ENCODE measurements at regions not wholly inside any gene's neighbourhood (a gene's known extent, or its start where the extent isn't known, plus 50 kb on each side); places are given as distances from the start of the nearest gene placed in this dataset.

- no peak for DNase-seq (ENCODE audit: low spot score)
- Histone ChIP-seq H3K27ac (no peak overlapping the region), H3K36me3 (no peaks in the 10 kb centered on the region), H3K9me3 (no peaks in the 10 kb centered on the region), H3K4me3 (no peak overlapping the region), H3K27me3 (replicated peaks; ENCODE audit: insufficient read depth) (no peaks in the 10 kb centered on the region), H3K4me1 (replicated peaks) (no peaks in the 10 kb centered on the region)
- 86% methylated on average over 7 of the region's 7 CpGs for WGBS
- TF ChIP-seq POLR2AphosphoS5 (IDR thresholded peaks at IDR 0.05) = no peak
- TF ChIP-seq POLR2A (IDR thresholded peaks at IDR 0.05) = no peak
- no peak for TF ChIP-seq CTCF (IDR thresholded peaks at IDR 0.05)
- intact Hi-C loops (cut with DNase I) = no loop called here
Measured at GRCh38 chr11:71064183-71064582, 188.2 kb downstream of the SHANK2 start.

- 90% methylated on average over 7 of the region's 7 CpGs for WGBS
- Histone ChIP-seq H3K9me3 (no peaks in the 10 kb centered on the region), H3K36me3 (no peaks in the 10 kb centered on the region), H3K4me3 (no peak overlapping the region), H3K4me1 (replicated peaks) (no peaks in the 10 kb centered on the region), H3K27ac (no peak overlapping the region), H3K27me3 (replicated peaks; ENCODE audit: insufficient read depth) (no peaks in the 10 kb centered on the region)
- TF ChIP-seq POLR2A (IDR thresholded peaks at IDR 0.05) = no peak
- no peak for TF ChIP-seq POLR2AphosphoS5 (IDR thresholded peaks at IDR 0.05)
- no peak for TF ChIP-seq CTCF (IDR thresholded peaks at IDR 0.05)
- intact Hi-C loops (cut with DNase I) = no loop called here
- no peak for DNase-seq (ENCODE audit: low spot score)
Measured at GRCh38 chr11:71063129-71063528, 189.2 kb downstream of the SHANK2 start.

- Histone ChIP-seq H3K4me1 (replicated peaks) (no peaks in the 10 kb centered on the region), H3K27me3 (replicated peaks; ENCODE audit: insufficient read depth) (no peaks in the 10 kb centered on the region), H3K27ac (no peak overlapping the region), H3K9me3 (no peaks in the 10 kb centered on the region), H3K36me3 (no peaks in the 10 kb centered on the region), H3K4me3 (no peak overlapping the region)
- TF ChIP-seq POLR2A (IDR thresholded peaks at IDR 0.05) = no peak
- TF ChIP-seq POLR2AphosphoS5 (IDR thresholded peaks at IDR 0.05) = no peak
- TF ChIP-seq CTCF (IDR thresholded peaks at IDR 0.05) = no peak
- WGBS = 97% methylated on average over 3 of the region's 3 CpGs
- intact Hi-C loops (cut with DNase I) = no loop called here
- no peak for DNase-seq (ENCODE audit: low spot score)
Measured at GRCh38 chr11:71062199-71062598, 190.2 kb downstream of the SHANK2 start.

- DNase-seq (ENCODE audit: low spot score) = no peak
- TF ChIP-seq POLR2A (IDR thresholded peaks at IDR 0.05) (no peak), POLR2AphosphoS5 (IDR thresholded peaks at IDR 0.05) (no peak), CTCF (IDR thresholded peaks at IDR 0.05) (no peak)
- H3K36me3 ChIP-seq = no peaks in the 10 kb centered on the region
- H3K9me3 ChIP-seq = no peaks in the 10 kb centered on the region
- no peak overlapping the region for H3K4me3 ChIP-seq
- intact Hi-C loops (cut with DNase I) = no loop called here
- H3K27me3 ChIP-seq (replicated peaks; ENCODE audit: insufficient read depth) = no peaks in the 10 kb centered on the region
- H3K27ac ChIP-seq = no peak overlapping the region
- WGBS = 68% methylated on average over 9 of the region's 9 CpGs
- no peaks in the 10 kb centered on the region for H3K4me1 ChIP-seq (replicated peaks)
Measured at GRCh38 chr11:71060391-71060791, 192.0 kb downstream of the SHANK2 start.

- WGBS = 87% methylated on average over 12 of the region's 12 CpGs
- Histone ChIP-seq H3K27ac (no peak overlapping the region), H3K36me3 (no peaks in the 10 kb centered on the region), H3K27me3 (replicated peaks; ENCODE audit: insufficient read depth) (no peaks in the 10 kb centered on the region), H3K9me3 (no peaks in the 10 kb centered on the region), H3K4me1 (replicated peaks) (no peaks in the 10 kb centered on the region), H3K4me3 (no peak overlapping the region)
- TF ChIP-seq POLR2AphosphoS5 (IDR thresholded peaks at IDR 0.05) = no peak
- no peak for TF ChIP-seq CTCF (IDR thresholded peaks at IDR 0.05)
- no peak for TF ChIP-seq POLR2A (IDR thresholded peaks at IDR 0.05)
- intact Hi-C loops (cut with DNase I) = no loop called here
- DNase-seq (ENCODE audit: low spot score) = no peak
Measured at GRCh38 chr11:71059662-71060061, 192.7 kb downstream of the SHANK2 start.
